CD14-positive monocyte (primary cell): ENCODE measurements at regions not wholly inside any gene's neighbourhood (a gene's known extent, or its start where the extent isn't known, plus 50 kb on each side); places are given as distances from the start of the nearest gene placed in this dataset.

Source experiments
- DNase-seq, 3 donors: peaks; one replicate each; pipeline ENCODE4 v3.0.0-alpha.2; 2011 to 2022
- H2AFZ ChIP-seq: 2 replicates; pipeline ENCODE4 v1.6.0; 2012; ENCODE audit warnings: mild to moderate bottlenecking, low read depth, low read length, inconsistent platforms; ENCODE audit not compliant: insufficient read depth, poor library complexity, severe bottlenecking
- H3K27ac ChIP-seq, 2 donors: 1 replicate in 1 of 2; 2 replicates in 1 of 2; pipeline ENCODE4 v1.5.1; 2012 to 2013; ENCODE audit warnings: low read length in 2 of 2, control low read depth in 1 of 2, inconsistent platforms in 1 of 2, low read depth in 1 of 2, mild to moderate bottlenecking in 1 of 2
- H3K27me3 ChIP-seq, 2 donors: one replicate each; pipeline versions ENCODE4 v1.6.0 to v1.6.1; 2011 to 2013; ENCODE audit warnings: low read length in 2 of 2; ENCODE audit not compliant: control insufficient read depth in 2 of 2, insufficient read depth in 2 of 2
- H3K36me3 ChIP-seq, 2 donors: replicated peaks in 1 of 2; 1 replicate in 1 of 2; 2 replicates in 1 of 2; pipeline versions ENCODE4 v1.5.1 to v1.6.1; 2012 to 2013; ENCODE audit warnings: low read length in 2 of 2, control low read depth in 1 of 2, inconsistent platforms in 1 of 2, mild to moderate bottlenecking in 1 of 2; ENCODE audit not compliant: insufficient read depth in 2 of 2, control insufficient read depth in 1 of 2
- H3K4me1 ChIP-seq, 2 donors: 1 replicate in 1 of 2; 2 replicates in 1 of 2; pipeline versions ENCODE4 v1.5.1 to v1.6.1; 2012 to 2013; ENCODE audit warnings: low read length in 2 of 2, control low read depth in 1 of 2, inconsistent platforms in 1 of 2, mild to moderate bottlenecking in 1 of 2, moderate library complexity in 1 of 2; ENCODE audit not compliant: insufficient read depth in 2 of 2, control insufficient read depth in 1 of 2
- H3K4me2 ChIP-seq: replicated peaks from 2 replicates; pipeline ENCODE3; 2012; ENCODE audit warnings: low read length, moderate library complexity, mild to moderate bottlenecking; ENCODE audit not compliant: poor library complexity, severe bottlenecking; ENCODE audit errors: extremely low read depth
- H3K4me3 ChIP-seq, 3 experiments: fragments of 200-600 bp in 1 of 3; sonication (generic) in 1 of 3; replicated peaks in 1 of 3; 1 replicate in 2 of 3; 2 replicates in 1 of 3; pipeline ENCODE4 v1.5.1; 2011 to 2013; ENCODE audit warnings: low read length in 3 of 3, mild to moderate bottlenecking in 3 of 3, control low read depth in 2 of 3, low read depth in 2 of 3, inconsistent platforms in 1 of 3, moderate library complexity in 1 of 3
- H3K79me2 ChIP-seq: 2 replicates; pipeline ENCODE4 v1.6.0; 2012; ENCODE audit warnings: mild to moderate bottlenecking, control low read depth, inconsistent platforms, low read length, moderate library complexity; ENCODE audit not compliant: insufficient read depth
- H3K9ac ChIP-seq: 2 replicates; pipeline ENCODE4 v1.6.0; 2017; ENCODE audit warnings: low read length, mild to moderate bottlenecking; ENCODE audit not compliant: insufficient read depth, poor library complexity, severe bottlenecking
- H3K9me3 ChIP-seq, 2 donors: replicated peaks in 1 of 2; 1 replicate in 1 of 2; 2 replicates in 1 of 2; pipeline versions ENCODE4 v1.5.1 to v1.6.1; 2012 to 2013; ENCODE audit warnings: low read length in 2 of 2, control low read depth in 1 of 2; ENCODE audit not compliant: control insufficient read depth in 1 of 2, insufficient read depth in 1 of 2
- H4K20me1 ChIP-seq: 2 replicates; pipeline ENCODE4 v1.6.0; 2012; ENCODE audit warnings: mild to moderate bottlenecking, low read length, control low read depth, moderate library complexity; ENCODE audit not compliant: insufficient read depth
- H3K27ac Mint-ChIP-seq, 7 donors: one replicate each; pipeline ENCODE4 v1.8.0; 2020; ENCODE audit warnings: mild to moderate bottlenecking in 7 of 7, mixed read lengths in 7 of 7, moderate library complexity in 6 of 7, inconsistent platforms in 2 of 7
- H3K27me3 Mint-ChIP-seq, 3 donors: one replicate each; pipeline ENCODE4 v1.8.0; 2021 to 2022; ENCODE audit warnings: low read depth in 3 of 3, mild to moderate bottlenecking in 3 of 3, mixed read lengths in 3 of 3, moderate library complexity in 3 of 3, inconsistent platforms in 1 of 3
- H3K36me3 Mint-ChIP-seq, 2 donors: one replicate each; pipeline ENCODE4 v1.8.0; 2020; ENCODE audit warnings: mixed read lengths in 2 of 2, inconsistent platforms in 1 of 2, mild to moderate bottlenecking in 1 of 2
- H3K4me1 Mint-ChIP-seq: one replicate; pipeline ENCODE4 v1.8.0; 2020; ENCODE audit warnings: mild to moderate bottlenecking, mixed read lengths
- H3K4me3 Mint-ChIP-seq, 2 donors: one replicate each; pipeline ENCODE4 v1.8.0; 2020; ENCODE audit warnings: mild to moderate bottlenecking in 2 of 2, mixed read lengths in 2 of 2, moderate library complexity in 1 of 2
- H3K9me3 Mint-ChIP-seq, 7 donors: one replicate each; pipeline ENCODE4 v1.8.0; 2020 to 2022; ENCODE audit warnings: mixed read lengths in 7 of 7, mild to moderate bottlenecking in 6 of 7, moderate library complexity in 6 of 7, inconsistent platforms in 2 of 7
- WGBS: methylation state at CpG from one replicate; pipeline ENCODE4 v1.1.5; 2013; ENCODE audit warnings: missing lambda C conversion rate; ENCODE audit not compliant: insufficient coverage; 5-methylcytosine and 5-hydroxymethylcytosine counted together
- intact Hi-C, 2 donors: fragments of 100-400 bp; cut with micrococcal nuclease; formaldehyde crosslinking; loops; one replicate each; pipeline versions ENCODE4 v1.15.0 to v1.15.1; 2023
- TF ChIP-seq, protein P1 (sequence below): fragments of 200-600 bp; IDR thresholded peaks from one replicate; pipeline ENCODE4 v1.8.0; 2022; ENCODE audit warnings: antibody characterized with exemption, mild to moderate bottlenecking

DNA sequence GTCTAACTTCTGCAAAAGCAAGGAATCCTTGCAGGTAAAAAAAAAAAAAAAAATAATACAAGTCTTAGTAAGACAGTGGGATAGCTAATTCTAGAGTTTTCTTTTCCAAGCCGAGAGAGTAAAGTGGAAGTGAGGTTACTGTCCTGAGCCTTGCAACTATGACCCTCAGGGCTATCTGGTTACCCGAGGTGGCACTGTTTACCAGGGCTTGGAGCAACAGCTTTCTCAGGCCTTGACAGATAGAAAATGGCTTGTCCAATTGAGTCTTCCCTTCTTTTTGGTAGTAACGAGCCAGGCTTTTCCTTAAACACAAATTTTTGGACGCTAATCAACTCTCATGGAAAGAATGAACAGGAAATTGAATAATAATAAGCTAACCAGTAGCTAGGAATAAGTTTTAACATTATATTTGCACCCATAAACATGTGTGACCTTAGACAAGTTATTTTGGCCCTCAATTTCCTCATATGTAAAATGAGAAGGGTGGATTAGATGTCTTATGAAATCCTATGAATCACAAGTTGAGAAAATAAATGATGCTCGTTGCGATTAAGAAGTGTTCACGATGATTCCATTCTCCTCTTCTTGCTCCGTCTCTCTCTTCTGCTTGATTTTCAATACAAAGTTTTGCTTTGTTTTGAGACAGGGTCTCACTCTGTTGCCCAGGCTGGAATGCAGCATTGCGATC is 236.9 kb upstream of the KBTBD8 start:
- Histone ChIP-seq H3K79me2 (no peaks in the 10 kb centered on the region), H3K4me1 (no peaks in the 10 kb centered on the region), H3K27me3 (no peaks in the 10 kb centered on the region), H2AFZ (no peak overlapping the region), H3K36me3 (no peaks in the 10 kb centered on the region), H3K27ac (no peak overlapping the region), H4K20me1 (no peaks in the 10 kb centered on the region), H3K9ac (no peak overlapping the region), H3K4me3 (no peak overlapping the region), H3K4me2 (no peak overlapping the region), H3K9me3 (no peaks in the 10 kb centered on the region)
- no peak overlapping the region for H3K4me3 Mint-ChIP-seq
- H3K27ac Mint-ChIP-seq: no peak overlapping the region
- no peaks in the 10 kb centered on the region for H3K36me3 Mint-ChIP-seq
- intact Hi-C loops: no loop called here
- H3K4me1 Mint-ChIP-seq: no peaks in the 10 kb centered on the region
- no peak for DNase-seq
- WGBS: 95% methylated on average over 5 of the region's 9 CpGs
- H3K9me3 Mint-ChIP-seq: peaks cover 0 to 10% (median 5%) of the 10 kb centered on the region in 7 donors
- TF ChIP-seq, protein P1, sequence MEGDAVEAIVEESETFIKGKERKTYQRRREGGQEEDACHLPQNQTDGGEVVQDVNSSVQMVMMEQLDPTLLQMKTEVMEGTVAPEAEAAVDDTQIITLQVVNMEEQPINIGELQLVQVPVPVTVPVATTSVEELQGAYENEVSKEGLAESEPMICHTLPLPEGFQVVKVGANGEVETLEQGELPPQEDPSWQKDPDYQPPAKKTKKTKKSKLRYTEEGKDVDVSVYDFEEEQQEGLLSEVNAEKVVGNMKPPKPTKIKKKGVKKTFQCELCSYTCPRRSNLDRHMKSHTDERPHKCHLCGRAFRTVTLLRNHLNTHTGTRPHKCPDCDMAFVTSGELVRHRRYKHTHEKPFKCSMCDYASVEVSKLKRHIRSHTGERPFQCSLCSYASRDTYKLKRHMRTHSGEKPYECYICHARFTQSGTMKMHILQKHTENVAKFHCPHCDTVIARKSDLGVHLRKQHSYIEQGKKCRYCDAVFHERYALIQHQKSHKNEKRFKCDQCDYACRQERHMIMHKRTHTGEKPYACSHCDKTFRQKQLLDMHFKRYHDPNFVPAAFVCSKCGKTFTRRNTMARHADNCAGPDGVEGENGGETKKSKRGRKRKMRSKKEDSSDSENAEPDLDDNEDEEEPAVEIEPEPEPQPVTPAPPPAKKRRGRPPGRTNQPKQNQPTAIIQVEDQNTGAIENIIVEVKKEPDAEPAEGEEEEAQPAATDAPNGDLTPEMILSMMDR: no peak
- peaks cover 0 to 2% (median 0%) of the 10 kb centered on the region in 3 donors for H3K27me3 Mint-ChIP-seq

DNA sequence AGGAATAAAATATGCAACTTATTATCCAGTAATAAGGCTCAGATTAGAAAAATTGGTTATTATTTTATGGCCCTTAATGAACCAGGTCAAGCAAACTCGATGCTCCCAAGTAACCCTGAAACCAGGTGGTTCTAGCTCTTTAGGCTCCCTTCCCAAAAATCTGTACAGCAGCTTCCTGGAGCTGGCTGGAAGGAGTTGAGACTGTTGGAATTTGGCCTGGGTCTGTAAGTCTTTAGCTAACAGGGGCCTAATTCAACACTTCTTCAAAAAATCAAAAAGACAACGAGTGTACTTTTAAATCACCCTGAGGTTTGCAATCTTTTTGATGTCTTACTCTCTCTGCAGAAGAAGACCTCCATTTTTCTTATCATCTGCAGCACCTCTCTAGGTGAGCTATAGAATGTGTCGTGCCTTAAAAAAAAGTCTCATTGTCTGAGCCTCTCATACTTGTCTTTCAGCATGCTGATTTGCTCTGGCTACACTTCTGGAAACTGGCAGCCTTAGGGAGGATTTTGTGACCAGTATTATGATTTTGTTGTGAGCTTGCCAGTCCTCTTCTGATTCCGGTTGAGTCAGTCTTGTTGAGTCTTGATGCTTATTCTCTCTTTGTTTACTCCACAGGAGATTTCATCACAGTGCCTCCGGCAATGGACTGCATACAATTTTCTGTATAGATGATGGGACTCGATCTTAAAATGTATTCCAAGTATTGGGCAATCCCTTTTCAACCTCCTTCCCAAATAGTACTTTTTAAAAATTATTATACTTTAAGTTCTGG is 235.0 kb upstream of the KBTBD8 start:
- H2AFZ ChIP-seq: no peak overlapping the region
- no peaks in the 10 kb centered on the region for H4K20me1 ChIP-seq
- no peaks in the 10 kb centered on the region for H3K79me2 ChIP-seq
- peaks cover 0 to 13% (median 5%) of the 10 kb centered on the region in 7 donors for H3K9me3 Mint-ChIP-seq
- no peaks in the 10 kb centered on the region for H3K9me3 ChIP-seq
- no peaks in the 10 kb centered on the region for H3K4me1 ChIP-seq
- no peaks in the 10 kb centered on the region for H3K4me1 Mint-ChIP-seq
- H3K4me3 ChIP-seq: no peak overlapping the region
- H3K4me3 Mint-ChIP-seq: no peak overlapping the region
- no peak overlapping the region for H3K27ac ChIP-seq
- H3K27me3 Mint-ChIP-seq: peaks cover 0 to 2% (median 0%) of the 10 kb centered on the region in 3 donors
- no peak overlapping the region for H3K27ac Mint-ChIP-seq
- no peaks in the 10 kb centered on the region for H3K36me3 ChIP-seq
- intact Hi-C loops: no loop called here
- DNase-seq: no peak
- TF ChIP-seq, protein P1: no peak
- H3K27me3 ChIP-seq: no peaks in the 10 kb centered on the region
- H3K4me2 ChIP-seq: no peak overlapping the region
- H3K9ac ChIP-seq: no peak overlapping the region
- WGBS: no CpG with 5 or more reads among the region's 6 CpGs
- H3K36me3 Mint-ChIP-seq: no peaks in the 10 kb centered on the region
